MG63 (cell line): ENCODE measurements at regions not wholly inside any gene's neighbourhood (a gene's known extent, or its start where the extent isn't known, plus 50 kb on each side); places are given as distances from the start of the nearest gene placed in this dataset.
"Not testable (repeated sequence)": the region's sequence is repeated elsewhere in the genome, so short reads cannot be mapped to it uniquely, and the experiment has no call there.

Experiments
- DNase-seq: peaks from one replicate; pipeline ENCODE4 v3.0.0-alpha.2; 2020
- H3K27me3 ChIP-seq: fragments of 250-450 bp; sonication (Bioruptor Pico); 2 replicates; pipeline ENCODE4 v1.5.1; 2020; ENCODE audit warnings: mild to moderate bottlenecking, moderate library complexity
- H3K36me3 ChIP-seq: fragments of 250-450 bp; sonication (Bioruptor Pico); 2 replicates; pipeline ENCODE4 v1.5.1; 2020; ENCODE audit warnings: mild to moderate bottlenecking, moderate library complexity
- H3K4me3 ChIP-seq: fragments of 250-450 bp; sonication (Bioruptor Pico); 2 replicates; pipeline ENCODE4 v1.5.1; 2020; ENCODE audit warnings: mild to moderate bottlenecking, moderate library complexity
- H3K9me3 ChIP-seq: fragments of 250-450 bp; sonication (Bioruptor Pico); 2 replicates; pipeline ENCODE4 v1.5.1; 2020; ENCODE audit warnings: mild to moderate bottlenecking, moderate library complexity

DNA sequence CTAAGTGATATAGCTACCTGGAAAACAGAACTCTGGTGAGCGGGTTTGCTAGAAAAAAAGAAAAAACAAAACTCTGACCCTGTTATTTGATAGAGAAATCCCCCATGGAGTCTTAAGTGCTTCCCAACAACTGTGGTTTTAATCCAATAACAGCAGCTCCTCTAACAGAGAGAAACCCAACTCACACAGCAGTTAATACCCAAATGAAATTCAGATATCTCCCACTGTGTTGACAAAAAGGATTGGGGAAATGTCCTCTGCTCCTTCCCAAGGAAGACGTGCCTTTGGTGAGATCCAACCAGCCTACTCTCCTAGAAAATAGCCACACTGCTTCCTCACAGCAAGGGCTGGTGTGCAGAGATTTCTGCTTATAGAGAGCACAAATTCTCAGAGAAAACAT, 200.4 kb upstream of the FBXL4 start:
- Histone ChIP-seq H3K9me3 (no peaks in the 10 kb centered on the region), H3K4me3 (no peak overlapping the region), H3K36me3 (no peaks in the 10 kb centered on the region), H3K27me3 (no peaks in the 10 kb centered on the region)
- no peak for DNase-seq

DNA sequence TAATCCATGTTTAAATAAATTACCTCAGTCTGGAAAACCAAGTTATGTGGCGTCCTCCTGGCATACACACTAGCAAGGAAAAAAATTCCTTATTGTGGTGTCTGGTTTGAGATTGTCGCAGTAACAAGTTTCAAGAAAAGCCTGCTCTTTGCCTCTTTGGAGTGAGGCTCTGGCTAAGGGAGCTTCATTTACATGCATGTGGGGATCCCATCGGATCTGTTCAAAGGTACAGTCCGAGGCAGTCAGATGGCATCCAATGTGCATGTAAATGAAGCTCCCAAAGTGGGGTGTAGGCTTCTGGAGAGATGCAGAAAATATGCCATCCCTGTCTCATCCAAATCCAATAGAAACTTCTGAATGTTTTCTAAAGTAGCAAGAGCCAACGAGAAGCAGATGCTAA, 199.5 kb upstream of the FBXL4 start:
- no peaks in the 10 kb centered on the region for H3K9me3 ChIP-seq
- H3K36me3 ChIP-seq, result no peaks in the 10 kb centered on the region
- no peak overlapping the region for H3K4me3 ChIP-seq
- DNase-seq, result no peak
- H3K27me3 ChIP-seq, result no peaks in the 10 kb centered on the region

DNA sequence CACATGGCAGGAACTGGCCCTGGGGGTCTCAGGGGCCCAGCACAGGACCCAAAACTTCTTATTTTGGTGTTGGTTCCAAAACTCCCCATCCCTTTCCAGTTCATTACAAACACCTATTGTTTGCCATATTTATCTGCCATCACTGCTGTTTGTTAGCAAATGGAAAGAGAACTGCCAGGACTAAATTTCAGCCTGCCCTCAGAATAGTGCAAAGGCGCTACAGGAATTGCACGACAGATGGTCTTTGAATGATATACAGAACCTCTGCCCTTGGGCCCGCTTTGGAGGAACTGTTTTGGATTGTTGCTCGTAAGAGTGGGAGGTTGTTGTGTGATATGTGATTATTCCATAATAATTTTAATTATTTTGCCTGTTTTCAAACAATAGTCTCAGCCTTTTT, 199.0 kb upstream of the FBXL4 start:
- Histone ChIP-seq H3K27me3 (no peaks in the 10 kb centered on the region), H3K9me3 (no peaks in the 10 kb centered on the region), H3K4me3 (no peak overlapping the region), H3K36me3 (no peaks in the 10 kb centered on the region)
- DNase-seq, result no peak

DNA sequence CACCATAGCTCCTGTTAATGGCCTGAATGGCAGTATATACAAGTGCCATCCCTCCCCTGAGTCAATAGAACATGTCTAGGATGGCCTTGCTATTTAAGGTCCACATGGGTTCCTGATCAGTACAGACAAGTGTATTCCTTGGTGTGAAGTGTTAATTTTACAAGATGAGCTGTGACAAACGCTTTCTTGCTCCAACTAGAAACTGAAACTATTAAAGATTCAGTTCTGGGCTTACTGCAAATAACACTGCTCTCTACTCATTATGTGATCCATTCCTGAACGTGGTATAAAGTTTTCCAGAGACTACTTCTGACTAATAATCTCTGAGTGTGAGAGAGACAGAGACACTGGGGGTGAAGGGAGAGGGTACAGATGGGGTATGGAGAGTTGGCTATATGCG, 198.0 kb upstream of the FBXL4 start:
- no peaks in the 10 kb centered on the region for H3K9me3 ChIP-seq
- H3K27me3 ChIP-seq, result no peaks in the 10 kb centered on the region
- no peak for DNase-seq
- no peak overlapping the region for H3K4me3 ChIP-seq
- H3K36me3 ChIP-seq, result no peaks in the 10 kb centered on the region

DNA sequence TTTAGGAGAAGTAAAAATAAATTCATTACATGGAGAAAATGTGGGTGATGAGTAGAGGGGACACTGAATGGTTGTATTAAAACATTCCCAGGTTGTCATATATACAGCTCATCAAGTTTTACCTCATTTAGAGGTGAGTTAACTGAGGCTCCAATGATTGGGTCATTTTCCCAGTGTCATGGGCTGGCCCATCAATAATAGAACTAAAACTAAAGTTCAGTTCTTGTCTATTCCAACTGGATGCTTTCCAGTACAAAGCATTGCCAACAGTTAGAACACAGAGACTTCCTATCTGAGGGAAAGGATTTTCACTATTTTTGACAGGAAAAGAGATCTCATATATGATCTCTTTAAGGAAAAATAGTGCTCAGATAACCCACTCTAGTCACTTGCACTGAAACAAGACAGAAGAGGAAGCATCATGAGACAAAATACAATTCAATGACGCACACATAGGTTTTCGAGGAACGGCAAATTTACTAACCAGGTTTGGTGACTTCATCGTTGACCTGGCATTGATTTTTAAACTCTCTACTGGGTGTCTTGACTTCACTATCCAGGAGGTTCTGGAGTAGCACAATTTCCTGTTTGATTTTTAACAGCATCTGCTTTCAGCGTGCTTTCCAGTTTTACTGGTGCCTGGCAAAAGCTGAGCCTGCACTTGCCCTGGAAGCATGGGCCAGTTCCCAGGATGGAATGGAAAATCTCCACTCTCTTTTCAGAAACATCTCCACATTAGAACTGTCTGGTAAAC, 195.5 kb upstream of the FBXL4 start:
- Histone ChIP-seq H3K4me3 (no peak overlapping the region), H3K36me3 (no peaks in the 10 kb centered on the region), H3K27me3 (no peaks in the 10 kb centered on the region), H3K9me3 (no peaks in the 10 kb centered on the region)
- no peak for DNase-seq

DNA sequence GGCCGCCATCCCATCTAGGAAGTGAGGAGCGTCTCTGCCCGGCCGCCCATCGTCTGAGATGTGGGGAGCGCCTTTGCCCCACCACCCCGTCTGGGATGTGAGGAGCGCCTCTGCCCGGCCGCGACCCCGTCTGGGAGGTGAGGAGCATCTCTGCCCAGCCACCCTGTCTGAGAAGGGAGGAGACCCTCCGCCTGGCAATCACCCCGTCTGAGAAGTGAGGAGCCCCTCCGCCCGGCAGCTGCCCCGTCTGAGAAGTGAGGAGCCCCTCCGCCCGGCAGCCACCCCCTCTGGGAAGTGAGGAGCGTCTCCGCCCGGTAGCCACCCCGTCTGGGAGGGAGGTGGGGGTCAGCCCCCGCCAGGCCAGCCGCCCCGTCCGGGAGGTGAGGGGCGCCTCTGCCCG, 194.2 kb upstream of the FBXL4 start:
- not testable (repeated sequence) for DNase-seq, H3K9me3 ChIP-seq, H3K4me3 ChIP-seq, H3K27me3 ChIP-seq, H3K36me3 ChIP-seq

DNA sequence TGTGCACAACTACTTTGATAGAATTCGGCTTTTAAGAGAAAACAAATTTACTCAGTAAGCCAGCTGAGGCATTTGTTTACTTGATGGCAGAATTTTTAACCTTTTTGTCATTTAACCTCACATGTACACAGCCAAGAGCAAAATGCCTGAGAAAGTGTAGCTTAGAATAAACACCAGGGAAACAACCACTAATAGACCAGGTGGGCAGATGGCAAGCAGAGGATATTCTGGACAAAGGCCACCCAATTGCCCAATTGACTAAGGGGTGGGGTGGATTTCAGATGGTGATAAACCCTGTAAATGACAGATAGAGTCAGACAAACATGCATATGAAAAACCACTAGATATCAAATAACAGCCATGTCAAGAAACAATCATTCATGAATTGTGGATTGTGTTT, 190.7 kb upstream of the FBXL4 start:
- Histone ChIP-seq H3K36me3 (no peaks in the 10 kb centered on the region), H3K27me3 (no peaks in the 10 kb centered on the region), H3K9me3 (no peaks in the 10 kb centered on the region), H3K4me3 (no peak overlapping the region)
- no peak for DNase-seq

DNA sequence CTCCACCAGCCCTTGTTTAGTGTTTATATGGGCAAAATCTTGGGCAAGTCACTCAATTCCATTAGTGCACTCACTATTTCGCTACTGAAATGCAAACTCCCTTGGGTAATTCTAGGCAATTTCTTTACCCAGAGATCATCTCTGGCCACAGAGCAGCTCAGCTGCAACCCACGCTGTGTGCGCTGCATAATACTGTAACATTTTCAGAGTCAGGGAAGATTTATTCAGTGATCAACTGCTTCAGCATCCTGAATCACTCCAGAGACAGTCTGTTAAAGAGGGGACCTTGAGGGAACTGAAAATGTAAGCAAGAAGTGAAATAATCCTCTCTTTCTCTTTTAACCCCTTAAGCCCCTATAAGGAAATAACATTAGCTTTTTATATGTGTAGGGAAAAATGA, 189.6 kb upstream of the FBXL4 start:
- no peaks in the 10 kb centered on the region for H3K27me3 ChIP-seq
- DNase-seq, result no peak

DNA sequence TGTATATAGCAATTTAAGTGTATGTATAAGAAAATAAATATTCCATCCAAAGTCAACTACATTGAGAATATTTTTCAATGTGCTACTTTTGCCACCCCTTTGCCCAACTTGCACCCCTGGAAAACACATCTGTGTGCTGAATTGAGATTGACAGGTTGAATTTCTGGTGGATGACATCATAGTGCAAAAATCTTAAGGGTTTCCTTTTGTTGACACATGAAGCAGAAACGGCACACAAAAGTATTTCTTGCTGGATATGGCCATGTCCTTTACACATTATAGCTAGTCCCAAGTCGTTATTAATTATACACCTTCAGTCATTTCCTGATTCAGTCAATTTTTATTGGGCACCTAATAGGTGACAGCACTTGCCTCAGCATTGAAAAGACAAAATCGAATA, 188.7 kb upstream of the FBXL4 start:
- no peak overlapping the region for H3K4me3 ChIP-seq
- DNase-seq, result no peak
- no peaks in the 10 kb centered on the region for H3K27me3 ChIP-seq
- H3K9me3 ChIP-seq, result no peaks in the 10 kb centered on the region
- no peaks in the 10 kb centered on the region for H3K36me3 ChIP-seq

More for the DNA sequence above, 189.6 kb upstream of the FBXL4 start:
- Histone ChIP-seq H3K9me3 (no peaks in the 10 kb centered on the region), H3K4me3 (no peak overlapping the region), H3K36me3 (no peaks in the 10 kb centered on the region)

DNA sequence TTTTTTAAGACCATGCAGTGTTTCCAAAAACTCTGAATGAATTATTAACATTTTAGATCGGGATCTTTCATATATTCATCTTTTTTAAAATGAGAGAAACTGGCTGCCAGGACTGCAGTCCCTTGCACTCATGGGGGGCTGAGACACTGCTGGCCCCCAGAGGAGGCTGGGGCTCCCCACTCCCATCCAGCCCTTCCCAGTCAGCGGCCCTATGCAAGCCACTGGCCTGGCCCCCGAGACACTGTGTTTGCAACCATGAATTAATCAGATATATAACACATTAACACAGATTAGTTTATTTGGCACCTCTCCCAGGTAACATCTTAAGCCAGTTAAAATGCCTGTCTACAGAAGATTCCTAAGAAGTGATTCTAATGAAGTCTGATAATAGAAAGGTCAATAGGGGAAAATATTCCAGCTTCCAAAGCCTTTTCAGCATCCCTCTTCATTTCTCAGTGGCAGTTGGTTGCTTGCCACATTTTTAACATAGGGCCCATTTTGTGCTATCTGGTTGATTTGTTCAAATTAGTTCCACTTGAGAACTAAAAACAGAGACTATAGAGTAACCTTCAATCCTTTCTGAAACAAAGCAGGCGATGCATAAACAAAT, 184.4 kb upstream of the FBXL4 start:
- Histone ChIP-seq H3K36me3 (no peaks in the 10 kb centered on the region), H3K9me3 (no peaks in the 10 kb centered on the region), H3K4me3 (no peak overlapping the region), H3K27me3 (no peaks in the 10 kb centered on the region)
- no peak for DNase-seq

DNA sequence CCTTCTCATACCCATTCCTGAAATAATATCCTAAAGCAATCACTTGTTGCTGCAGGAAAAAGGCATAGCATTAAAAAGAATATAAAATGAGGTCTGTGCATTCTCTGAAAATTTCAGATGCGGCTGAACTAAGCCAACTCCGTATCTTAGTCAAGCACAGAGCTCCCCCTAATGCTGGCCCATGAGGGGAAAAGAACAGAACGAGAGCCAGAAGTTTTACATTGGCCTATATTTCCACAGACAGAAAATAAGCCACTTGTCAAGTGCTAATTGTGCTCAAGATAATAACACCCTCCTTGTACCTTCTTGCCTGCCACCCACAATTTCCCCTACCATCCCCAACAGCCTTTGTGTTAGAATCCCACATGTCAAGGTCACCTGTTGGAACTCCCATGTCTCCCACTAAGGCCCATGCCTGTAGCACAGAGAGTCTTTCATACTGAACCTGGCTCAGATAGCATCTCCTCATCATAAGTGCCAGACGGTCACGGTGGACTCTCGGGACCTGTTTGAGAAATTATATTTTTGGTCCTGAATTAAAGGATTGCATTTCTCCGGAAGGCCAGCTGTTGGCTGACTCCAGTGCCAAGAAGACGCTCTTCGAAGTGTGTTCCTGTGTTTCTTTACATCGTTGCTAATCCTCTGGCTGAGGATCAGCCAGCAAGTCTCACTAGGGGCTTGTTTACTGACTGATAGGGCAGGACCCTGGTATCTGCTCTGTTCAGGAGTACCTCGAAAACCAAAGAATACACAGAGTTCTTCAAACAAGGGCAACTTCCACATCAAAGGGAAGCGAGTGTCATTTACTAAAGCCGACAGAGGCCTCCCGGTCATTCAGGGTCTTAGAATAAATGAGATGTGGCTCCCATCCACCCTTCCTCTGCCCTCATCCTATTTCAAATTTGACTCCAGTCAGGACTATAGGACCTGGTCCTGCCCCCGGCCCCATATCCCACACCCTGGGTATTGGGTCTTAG, 183.4 kb upstream of the FBXL4 start:
- Histone ChIP-seq H3K36me3 (no peaks in the 10 kb centered on the region), H3K27me3 (no peaks in the 10 kb centered on the region), H3K9me3 (no peaks in the 10 kb centered on the region)

DNA sequence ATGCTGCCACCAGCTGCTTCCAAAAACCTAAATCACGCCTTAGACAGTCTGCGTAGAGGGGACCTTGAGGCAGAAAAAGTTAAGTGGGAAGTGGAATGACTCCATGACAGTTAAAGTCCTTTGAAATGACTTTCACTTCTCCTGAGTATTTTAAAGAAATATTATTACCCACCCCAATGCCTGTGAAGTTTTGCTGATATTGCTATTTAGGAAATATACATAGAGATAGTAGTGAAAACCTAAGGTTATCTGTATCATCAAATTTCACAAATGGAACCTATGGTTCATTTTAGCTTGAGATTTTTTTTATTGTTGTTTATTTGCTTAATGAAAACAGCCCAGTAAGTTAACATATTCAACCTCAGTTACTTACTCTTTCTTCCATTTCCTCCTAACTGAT, 182.1 kb upstream of the FBXL4 start:
- no peak for DNase-seq
- no peaks in the 10 kb centered on the region for H3K9me3 ChIP-seq
- H3K36me3 ChIP-seq, result no peaks in the 10 kb centered on the region
- H3K4me3 ChIP-seq, result no peak overlapping the region
- no peaks in the 10 kb centered on the region for H3K27me3 ChIP-seq

More for the DNA sequence above, 183.4 kb upstream of the FBXL4 start:
- no peak overlapping the region for H3K4me3 ChIP-seq
- DNase-seq, result no peak

DNA sequence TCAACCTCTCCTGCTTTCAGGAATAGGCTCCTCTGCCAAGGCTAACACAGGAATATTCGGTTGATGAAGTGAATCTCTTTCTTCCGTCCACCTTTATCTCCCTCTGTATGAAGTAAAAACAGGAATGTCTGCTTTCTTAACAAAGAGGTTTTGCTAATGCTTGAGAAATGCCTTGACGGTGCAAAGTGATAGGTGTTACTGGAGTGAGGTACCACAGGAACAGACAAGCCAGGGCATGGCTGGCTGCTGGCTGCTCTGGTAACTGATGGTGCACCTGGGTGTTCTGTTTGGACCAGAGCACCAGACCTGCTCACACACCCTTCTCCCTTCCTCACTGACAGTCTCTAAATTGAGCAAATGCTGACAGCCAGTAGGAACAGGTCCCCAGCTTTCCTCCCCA, 174.0 kb upstream of the FBXL4 start:
- H3K4me3 ChIP-seq, result no peak overlapping the region
- no peaks in the 10 kb centered on the region for H3K9me3 ChIP-seq
- H3K36me3 ChIP-seq, result no peaks in the 10 kb centered on the region

DNA sequence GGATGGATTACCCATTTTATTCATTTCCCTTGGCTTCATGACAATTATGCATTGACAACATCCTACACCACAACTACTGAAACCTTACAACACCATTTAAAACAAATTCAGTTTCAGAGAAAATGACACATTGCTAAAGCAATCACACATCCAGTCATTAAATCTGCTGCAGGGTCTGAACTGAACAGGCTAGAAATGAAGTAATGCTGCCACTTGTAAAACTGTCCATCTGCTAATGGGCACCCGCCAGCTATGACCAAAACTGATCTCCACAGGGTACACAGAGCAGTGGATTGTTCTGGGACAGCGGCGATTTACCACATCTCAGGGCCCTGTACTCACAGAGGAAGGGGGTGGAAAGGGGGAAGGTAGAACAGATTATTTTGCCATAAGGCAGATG, 172.9 kb upstream of the FBXL4 start:
- DNase-seq, result no peak
- H3K4me3 ChIP-seq, result no peak overlapping the region
- H3K27me3 ChIP-seq, result no peaks in the 10 kb centered on the region; the same call in 1 of the 2 replicates
- H3K9me3 ChIP-seq, result no peaks in the 10 kb centered on the region
- no peaks in the 10 kb centered on the region for H3K36me3 ChIP-seq

More for the DNA sequence above, 174.0 kb upstream of the FBXL4 start:
- DNase-seq, result no peak
- H3K27me3 ChIP-seq, result no peaks in the 10 kb centered on the region; the same call in 1 of the 2 replicates

DNA sequence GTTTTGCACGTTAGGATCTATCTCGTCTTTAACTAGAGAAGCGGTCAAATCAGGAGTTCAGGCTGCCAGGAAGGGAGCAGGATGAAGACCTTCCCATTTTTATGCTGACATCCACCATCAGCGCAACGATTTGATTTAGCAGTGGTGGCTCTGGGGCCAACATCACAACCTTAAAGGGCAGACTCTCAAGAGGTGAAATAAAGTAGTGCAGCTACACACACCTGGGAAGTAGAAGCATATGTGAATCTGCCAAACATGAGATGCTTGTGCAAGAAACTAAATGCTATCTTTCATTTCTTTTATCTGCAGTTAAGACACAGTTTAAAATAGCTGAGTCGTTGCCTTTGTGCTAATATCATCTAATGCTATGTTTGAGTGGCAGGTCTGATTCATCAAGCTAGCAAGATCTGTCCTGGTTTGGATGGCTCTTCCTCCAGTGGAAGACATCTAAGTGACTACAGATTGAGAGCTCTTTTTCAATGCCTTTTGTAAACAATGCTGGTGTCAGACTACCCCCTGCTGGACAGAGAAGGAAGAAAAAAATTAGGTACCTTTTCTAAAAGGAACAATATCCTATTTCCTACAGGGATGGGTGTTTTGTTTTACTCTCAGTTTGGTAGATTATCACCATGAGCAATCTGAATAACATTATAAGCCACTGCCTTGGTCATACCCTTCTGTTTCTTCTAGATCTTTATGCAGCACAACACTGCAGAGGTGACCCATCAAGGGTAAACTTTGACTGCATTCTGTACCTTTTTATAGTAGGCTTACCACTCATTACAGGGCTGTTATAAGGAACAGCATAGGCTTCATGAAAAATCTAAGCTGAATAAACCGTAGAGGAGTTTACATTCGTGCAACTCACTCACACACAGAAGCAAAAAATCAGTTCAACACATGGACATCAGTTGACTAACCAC, 171.6 kb upstream of the FBXL4 start:
- DNase-seq, result no peak
- Histone ChIP-seq H3K36me3 (no peaks in the 10 kb centered on the region), H3K9me3 (no peaks in the 10 kb centered on the region), H3K27me3 (no peaks in the 10 kb centered on the region; the same call in 1 of the 2 replicates), H3K4me3 (no peak overlapping the region)

DNA sequence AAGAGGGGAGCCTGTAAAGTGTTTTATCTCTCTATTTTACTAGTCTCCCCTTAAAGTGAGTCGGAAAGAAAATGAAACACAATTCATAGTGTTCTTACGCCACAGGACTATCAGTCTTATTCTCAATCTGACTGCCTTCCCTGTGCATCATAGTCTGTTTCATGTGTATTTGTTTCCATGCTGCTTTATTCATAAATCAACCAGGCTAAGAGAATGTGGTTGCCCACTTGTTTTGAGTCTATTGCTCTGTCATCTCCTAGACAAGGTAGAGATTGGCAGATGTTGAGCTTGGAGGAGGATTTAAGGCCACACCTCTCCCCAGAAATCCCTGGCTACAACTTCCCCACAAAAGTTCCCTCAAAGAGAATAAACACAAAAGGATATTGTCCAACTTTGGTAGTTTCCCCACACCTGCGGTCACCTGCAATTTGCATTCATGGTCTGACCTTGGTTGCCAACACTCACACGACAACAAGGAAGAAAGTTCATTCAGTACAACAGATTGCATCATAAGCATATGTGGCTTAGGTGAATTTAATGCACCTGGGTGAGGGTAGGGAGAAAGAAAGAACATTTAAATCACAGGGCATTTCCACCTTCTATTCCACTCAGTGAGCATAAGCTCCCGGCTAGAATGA, 167.1 kb upstream of the FBXL4 start:
- Histone ChIP-seq H3K27me3 (peaks cover 4% of the 10 kb centered on the region; the same call in 1 of the 2 replicates), H3K36me3 (no peaks in the 10 kb centered on the region), H3K4me3 (no peak overlapping the region), H3K9me3 (no peaks in the 10 kb centered on the region)
- DNase-seq, result no peak
